ENCODE measurements at regions not wholly inside any gene's neighbourhood (a gene's known extent, or its start where the extent isn't known, plus 50 kb on each side); places are given as distances from the start of the nearest gene placed in this dataset.

- Histone ChIP-seq H3K4me3 (ENCODE audit: insufficient read depth, low read depth, low read length, poor library complexity, severe bottlenecking) (no peak overlapping the region), H3K9me3 (ENCODE audit: control insufficient read depth, low read length) (no peaks in the 10 kb centered on the region), H3K27ac (ENCODE audit: insufficient read depth, low read length, poor library complexity, severe bottlenecking) (no peak overlapping the region), H3K4me1 (ENCODE audit: control insufficient read depth, insufficient read depth, low read length, poor library complexity, severe bottlenecking) (no peaks in the 10 kb centered on the region), H3K36me3 (ENCODE audit: control insufficient read depth, insufficient read depth, low read length) (no peaks in the 10 kb centered on the region), H3K27me3 (replicated peaks; ENCODE audit: control insufficient read depth, insufficient read depth, low read length, poor library complexity, severe bottlenecking) (no peaks in the 10 kb centered on the region)
- DNase-seq = no peak
Measured at GRCh38 chr3:181847276-181847675, 135.6 kb downstream of the SOX2 start.

GRCh38 chr3:181851063-181851462, 139.3 kb downstream of the SOX2 start:
- no peak for DNase-seq
- Histone ChIP-seq H3K27me3 (replicated peaks; ENCODE audit: control insufficient read depth, insufficient read depth, low read length, poor library complexity, severe bottlenecking) (no peaks in the 10 kb centered on the region), H3K4me1 (ENCODE audit: control insufficient read depth, insufficient read depth, low read length, poor library complexity, severe bottlenecking) (no peaks in the 10 kb centered on the region), H3K4me3 (ENCODE audit: insufficient read depth, low read depth, low read length, poor library complexity, severe bottlenecking) (no peak overlapping the region), H3K9me3 (ENCODE audit: control insufficient read depth, low read length) (no peaks in the 10 kb centered on the region), H3K36me3 (ENCODE audit: control insufficient read depth, insufficient read depth, low read length) (no peaks in the 10 kb centered on the region), H3K27ac (ENCODE audit: insufficient read depth, low read length, poor library complexity, severe bottlenecking) (no peak overlapping the region)

GRCh38 chr3:181855825-181856224, 144.1 kb downstream of the SOX2 start:
- H3K4me1 ChIP-seq (ENCODE audit: control insufficient read depth, insufficient read depth, low read length, poor library complexity, severe bottlenecking) = no peaks in the 10 kb centered on the region
- no peaks in the 10 kb centered on the region for H3K27me3 ChIP-seq (replicated peaks; ENCODE audit: control insufficient read depth, insufficient read depth, low read length, poor library complexity, severe bottlenecking)
- no peak overlapping the region for H3K27ac ChIP-seq (ENCODE audit: insufficient read depth, low read length, poor library complexity, severe bottlenecking)
- no peaks in the 10 kb centered on the region for H3K36me3 ChIP-seq (ENCODE audit: control insufficient read depth, insufficient read depth, low read length)
- no peaks in the 10 kb centered on the region for H3K9me3 ChIP-seq (ENCODE audit: control insufficient read depth, low read length)
- DNase-seq = no peak
- H3K4me3 ChIP-seq (ENCODE audit: insufficient read depth, low read depth, low read length, poor library complexity, severe bottlenecking) = no peak overlapping the region

GRCh38 chr3:181859518-181859917, 147.8 kb downstream of the SOX2 start:
- Histone ChIP-seq H3K9me3 (ENCODE audit: control insufficient read depth, low read length) (no peaks in the 10 kb centered on the region), H3K27ac (ENCODE audit: insufficient read depth, low read length, poor library complexity, severe bottlenecking) (no peak overlapping the region), H3K36me3 (ENCODE audit: control insufficient read depth, insufficient read depth, low read length) (no peaks in the 10 kb centered on the region), H3K4me1 (ENCODE audit: control insufficient read depth, insufficient read depth, low read length, poor library complexity, severe bottlenecking) (no peaks in the 10 kb centered on the region), H3K27me3 (replicated peaks; ENCODE audit: control insufficient read depth, insufficient read depth, low read length, poor library complexity, severe bottlenecking) (no peaks in the 10 kb centered on the region), H3K4me3 (ENCODE audit: insufficient read depth, low read depth, low read length, poor library complexity, severe bottlenecking) (no peak overlapping the region)
- no peak for DNase-seq

- H3K27me3 ChIP-seq (replicated peaks; ENCODE audit: control insufficient read depth, insufficient read depth, low read length, poor library complexity, severe bottlenecking) = no peaks in the 10 kb centered on the region
- no peaks in the 10 kb centered on the region for H3K36me3 ChIP-seq (ENCODE audit: control insufficient read depth, insufficient read depth, low read length)
- H3K4me1 ChIP-seq (ENCODE audit: control insufficient read depth, insufficient read depth, low read length, poor library complexity, severe bottlenecking) = no peaks in the 10 kb centered on the region
- no peak overlapping the region for H3K27ac ChIP-seq (ENCODE audit: insufficient read depth, low read length, poor library complexity, severe bottlenecking)
- H3K4me3 ChIP-seq (ENCODE audit: insufficient read depth, low read depth, low read length, poor library complexity, severe bottlenecking) = no peak overlapping the region
- DNase-seq = no peak
- no peaks in the 10 kb centered on the region for H3K9me3 ChIP-seq (ENCODE audit: control insufficient read depth, low read length)
Measured at GRCh38 chr3:181860235-181860634, 148.5 kb downstream of the SOX2 start.

- H3K27ac ChIP-seq (ENCODE audit: insufficient read depth, low read length, poor library complexity, severe bottlenecking) = no peak overlapping the region
- no peaks in the 10 kb centered on the region for H3K4me1 ChIP-seq (ENCODE audit: control insufficient read depth, insufficient read depth, low read length, poor library complexity, severe bottlenecking)
- no peak for DNase-seq
- no peaks in the 10 kb centered on the region for H3K9me3 ChIP-seq (ENCODE audit: control insufficient read depth, low read length)
- no peaks in the 10 kb centered on the region for H3K36me3 ChIP-seq (ENCODE audit: control insufficient read depth, insufficient read depth, low read length)
- H3K4me3 ChIP-seq (ENCODE audit: insufficient read depth, low read depth, low read length, poor library complexity, severe bottlenecking) = no peak overlapping the region
- H3K27me3 ChIP-seq (replicated peaks; ENCODE audit: control insufficient read depth, insufficient read depth, low read length, poor library complexity, severe bottlenecking) = no peaks in the 10 kb centered on the region
Measured at GRCh38 chr3:181862502-181862901, 150.8 kb downstream of the SOX2 start.

GRCh38 chr3:181868576-181869082, 156.9 kb downstream of the SOX2 start:
- DNase-seq = no peak

GRCh38 chr3:181872887-181873286, 161.2 kb downstream of the SOX2 start:
- Histone ChIP-seq H3K4me1 (ENCODE audit: control insufficient read depth, insufficient read depth, low read length, poor library complexity, severe bottlenecking) (no peaks in the 10 kb centered on the region), H3K36me3 (ENCODE audit: control insufficient read depth, insufficient read depth, low read length) (no peaks in the 10 kb centered on the region), H3K27ac (ENCODE audit: insufficient read depth, low read length, poor library complexity, severe bottlenecking) (no peak overlapping the region), H3K9me3 (ENCODE audit: control insufficient read depth, low read length) (no peaks in the 10 kb centered on the region), H3K27me3 (replicated peaks; ENCODE audit: control insufficient read depth, insufficient read depth, low read length, poor library complexity, severe bottlenecking) (no peaks in the 10 kb centered on the region), H3K4me3 (ENCODE audit: insufficient read depth, low read depth, low read length, poor library complexity, severe bottlenecking) (no peak overlapping the region)
- DNase-seq = no peak

More at GRCh38 chr3:181868576-181869082, 156.9 kb downstream of the SOX2 start:
- H3K36me3 ChIP-seq (ENCODE audit: control insufficient read depth, insufficient read depth, low read length) = no peaks in the 10 kb centered on the region
- no peaks in the 10 kb centered on the region for H3K4me1 ChIP-seq (ENCODE audit: control insufficient read depth, insufficient read depth, low read length, poor library complexity, severe bottlenecking)
- H3K9me3 ChIP-seq (ENCODE audit: control insufficient read depth, low read length) = no peaks in the 10 kb centered on the region
- no peak overlapping the region for H3K4me3 ChIP-seq (ENCODE audit: insufficient read depth, low read depth, low read length, poor library complexity, severe bottlenecking)
- no peaks in the 10 kb centered on the region for H3K27me3 ChIP-seq (replicated peaks; ENCODE audit: control insufficient read depth, insufficient read depth, low read length, poor library complexity, severe bottlenecking)
- no peak overlapping the region for H3K27ac ChIP-seq (ENCODE audit: insufficient read depth, low read length, poor library complexity, severe bottlenecking)

- DNase-seq = no peak
- Histone ChIP-seq H3K9me3 (ENCODE audit: control insufficient read depth, low read length) (no peaks in the 10 kb centered on the region), H3K27me3 (replicated peaks; ENCODE audit: control insufficient read depth, insufficient read depth, low read length, poor library complexity, severe bottlenecking) (no peaks in the 10 kb centered on the region), H3K4me3 (ENCODE audit: insufficient read depth, low read depth, low read length, poor library complexity, severe bottlenecking) (no peak overlapping the region), H3K4me1 (ENCODE audit: control insufficient read depth, insufficient read depth, low read length, poor library complexity, severe bottlenecking) (no peaks in the 10 kb centered on the region), H3K27ac (ENCODE audit: insufficient read depth, low read length, poor library complexity, severe bottlenecking) (no peak overlapping the region), H3K36me3 (ENCODE audit: control insufficient read depth, insufficient read depth, low read length) (no peaks in the 10 kb centered on the region)
Measured at GRCh38 chr3:181879926-181880325, 168.2 kb downstream of the SOX2 start.

GRCh38 chr3:181880331-181880730, 168.6 kb downstream of the SOX2 start:
- H3K27ac ChIP-seq (ENCODE audit: insufficient read depth, low read length, poor library complexity, severe bottlenecking) = no peak overlapping the region
- DNase-seq = no peak
- H3K4me1 ChIP-seq (ENCODE audit: control insufficient read depth, insufficient read depth, low read length, poor library complexity, severe bottlenecking) = no peaks in the 10 kb centered on the region

GRCh38 chr3:181881749-181882148, 170.0 kb downstream of the SOX2 start:
- H3K9me3 ChIP-seq (ENCODE audit: control insufficient read depth, low read length) = no peaks in the 10 kb centered on the region
- no peaks in the 10 kb centered on the region for H3K36me3 ChIP-seq (ENCODE audit: control insufficient read depth, insufficient read depth, low read length)
- no peak for DNase-seq
- no peaks in the 10 kb centered on the region for H3K27me3 ChIP-seq (replicated peaks; ENCODE audit: control insufficient read depth, insufficient read depth, low read length, poor library complexity, severe bottlenecking)
- no peak overlapping the region for H3K27ac ChIP-seq (ENCODE audit: insufficient read depth, low read length, poor library complexity, severe bottlenecking)
- no peak overlapping the region for H3K4me3 ChIP-seq (ENCODE audit: insufficient read depth, low read depth, low read length, poor library complexity, severe bottlenecking)
- H3K4me1 ChIP-seq (ENCODE audit: control insufficient read depth, insufficient read depth, low read length, poor library complexity, severe bottlenecking) = no peaks in the 10 kb centered on the region

More at GRCh38 chr3:181880331-181880730, 168.6 kb downstream of the SOX2 start:
- Histone ChIP-seq H3K36me3 (ENCODE audit: control insufficient read depth, insufficient read depth, low read length) (no peaks in the 10 kb centered on the region), H3K9me3 (ENCODE audit: control insufficient read depth, low read length) (no peaks in the 10 kb centered on the region), H3K4me3 (ENCODE audit: insufficient read depth, low read depth, low read length, poor library complexity, severe bottlenecking) (no peak overlapping the region), H3K27me3 (replicated peaks; ENCODE audit: control insufficient read depth, insufficient read depth, low read length, poor library complexity, severe bottlenecking) (no peaks in the 10 kb centered on the region)
